GM12878 (cell line): ENCODE measurements at regions not wholly inside any gene's neighbourhood (a gene's known extent, or its start where the extent isn't known, plus 50 kb on each side); places are given as distances from the start of the nearest gene placed in this dataset.

Experiments
- BMI1 ChIP-seq: fragments of 450-650 bp; IDR thresholded peaks from 2 replicates; pipeline ENCODE4 v1.6.1; 2016; ENCODE audit warnings: mild to moderate bottlenecking, moderate library complexity, borderline replicate concordance
- KAT2A ChIP-seq: conservative IDR thresholded peaks from 2 replicates; pipeline ENCODE4 v1.6.1; 2011; ENCODE audit warnings: low read depth, low read length; ENCODE audit not compliant: control insufficient read depth
- TF ChIP-seq, protein P1 (sequence below): IDR thresholded peaks from 2 replicates; pipeline ENCODE4 v1.6.1; 2011; ENCODE audit warnings: low read depth, mild to moderate bottlenecking, low read length, moderate library complexity, borderline replicate concordance; ENCODE audit errors: extremely low read depth
- TF ChIP-seq, protein P2 (sequence below), 3 experiments: IDR thresholded peaks in 2 of 3; conservative IDR thresholded peaks in 1 of 3; 2 replicates each; pipeline ENCODE4 v1.5.1; 2011; ENCODE audit warnings: low read depth in 3 of 3, low read length in 3 of 3, mild to moderate bottlenecking in 3 of 3, control low read depth in 2 of 3, moderate library complexity in 2 of 3, inconsistent platforms in 1 of 3, mixed read lengths in 1 of 3; ENCODE audit not compliant: control insufficient read depth in 2 of 3, insufficient read depth in 1 of 3; ENCODE audit errors: extremely low read depth in 1 of 3
- TF ChIP-seq, protein P3 (sequence below): IDR thresholded peaks from 2 replicates; pipeline ENCODE4 v1.6.1; 2012; ENCODE audit warnings: mild to moderate bottlenecking, low read depth, low read length
- TF ChIP-seq, protein P4 (sequence below): IDR thresholded peaks from 2 replicates; pipeline ENCODE4 v1.6.1; 2012; ENCODE audit warnings: low read depth, low read length, improper control_type of control experiment

DNA sequence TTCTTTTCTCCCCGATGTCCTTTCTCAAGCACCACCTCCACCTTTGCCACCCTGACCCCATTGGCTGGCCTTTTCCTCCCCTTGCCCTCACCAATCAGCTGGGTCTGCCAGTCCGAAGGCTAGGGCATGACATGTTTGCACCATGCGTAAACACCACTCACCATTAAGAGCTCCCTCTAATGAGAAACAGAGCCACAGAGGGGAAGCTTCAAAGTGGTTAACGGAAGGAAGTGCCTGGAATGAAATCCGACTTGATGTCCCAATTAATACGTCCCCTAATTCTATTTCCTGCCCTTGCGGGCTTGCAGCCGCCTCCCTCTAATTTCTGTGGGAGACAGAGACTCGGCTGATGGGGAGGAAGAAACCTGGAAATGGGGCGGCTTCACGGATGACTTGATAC lies 318.5 kb upstream of the TBX3 start:
- TF ChIP-seq, protein P1, sequence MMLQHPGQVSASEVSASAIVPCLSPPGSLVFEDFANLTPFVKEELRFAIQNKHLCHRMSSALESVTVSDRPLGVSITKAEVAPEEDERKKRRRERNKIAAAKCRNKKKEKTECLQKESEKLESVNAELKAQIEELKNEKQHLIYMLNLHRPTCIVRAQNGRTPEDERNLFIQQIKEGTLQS = no peak
- TF ChIP-seq, protein P2, sequence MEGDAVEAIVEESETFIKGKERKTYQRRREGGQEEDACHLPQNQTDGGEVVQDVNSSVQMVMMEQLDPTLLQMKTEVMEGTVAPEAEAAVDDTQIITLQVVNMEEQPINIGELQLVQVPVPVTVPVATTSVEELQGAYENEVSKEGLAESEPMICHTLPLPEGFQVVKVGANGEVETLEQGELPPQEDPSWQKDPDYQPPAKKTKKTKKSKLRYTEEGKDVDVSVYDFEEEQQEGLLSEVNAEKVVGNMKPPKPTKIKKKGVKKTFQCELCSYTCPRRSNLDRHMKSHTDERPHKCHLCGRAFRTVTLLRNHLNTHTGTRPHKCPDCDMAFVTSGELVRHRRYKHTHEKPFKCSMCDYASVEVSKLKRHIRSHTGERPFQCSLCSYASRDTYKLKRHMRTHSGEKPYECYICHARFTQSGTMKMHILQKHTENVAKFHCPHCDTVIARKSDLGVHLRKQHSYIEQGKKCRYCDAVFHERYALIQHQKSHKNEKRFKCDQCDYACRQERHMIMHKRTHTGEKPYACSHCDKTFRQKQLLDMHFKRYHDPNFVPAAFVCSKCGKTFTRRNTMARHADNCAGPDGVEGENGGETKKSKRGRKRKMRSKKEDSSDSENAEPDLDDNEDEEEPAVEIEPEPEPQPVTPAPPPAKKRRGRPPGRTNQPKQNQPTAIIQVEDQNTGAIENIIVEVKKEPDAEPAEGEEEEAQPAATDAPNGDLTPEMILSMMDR (IDR thresholded peaks at IDR 0.05 in 2 of 3, conservative IDR thresholded peaks at IDR 0.05 in 1 of 3; ENCODE audit: control insufficient read depth in 2 of 3, extremely low read depth in 1 of 3, insufficient read depth in 1 of 3, low read depth in 3 of 3, low read length in 3 of 3) = no peak
- TF ChIP-seq, protein P3, sequence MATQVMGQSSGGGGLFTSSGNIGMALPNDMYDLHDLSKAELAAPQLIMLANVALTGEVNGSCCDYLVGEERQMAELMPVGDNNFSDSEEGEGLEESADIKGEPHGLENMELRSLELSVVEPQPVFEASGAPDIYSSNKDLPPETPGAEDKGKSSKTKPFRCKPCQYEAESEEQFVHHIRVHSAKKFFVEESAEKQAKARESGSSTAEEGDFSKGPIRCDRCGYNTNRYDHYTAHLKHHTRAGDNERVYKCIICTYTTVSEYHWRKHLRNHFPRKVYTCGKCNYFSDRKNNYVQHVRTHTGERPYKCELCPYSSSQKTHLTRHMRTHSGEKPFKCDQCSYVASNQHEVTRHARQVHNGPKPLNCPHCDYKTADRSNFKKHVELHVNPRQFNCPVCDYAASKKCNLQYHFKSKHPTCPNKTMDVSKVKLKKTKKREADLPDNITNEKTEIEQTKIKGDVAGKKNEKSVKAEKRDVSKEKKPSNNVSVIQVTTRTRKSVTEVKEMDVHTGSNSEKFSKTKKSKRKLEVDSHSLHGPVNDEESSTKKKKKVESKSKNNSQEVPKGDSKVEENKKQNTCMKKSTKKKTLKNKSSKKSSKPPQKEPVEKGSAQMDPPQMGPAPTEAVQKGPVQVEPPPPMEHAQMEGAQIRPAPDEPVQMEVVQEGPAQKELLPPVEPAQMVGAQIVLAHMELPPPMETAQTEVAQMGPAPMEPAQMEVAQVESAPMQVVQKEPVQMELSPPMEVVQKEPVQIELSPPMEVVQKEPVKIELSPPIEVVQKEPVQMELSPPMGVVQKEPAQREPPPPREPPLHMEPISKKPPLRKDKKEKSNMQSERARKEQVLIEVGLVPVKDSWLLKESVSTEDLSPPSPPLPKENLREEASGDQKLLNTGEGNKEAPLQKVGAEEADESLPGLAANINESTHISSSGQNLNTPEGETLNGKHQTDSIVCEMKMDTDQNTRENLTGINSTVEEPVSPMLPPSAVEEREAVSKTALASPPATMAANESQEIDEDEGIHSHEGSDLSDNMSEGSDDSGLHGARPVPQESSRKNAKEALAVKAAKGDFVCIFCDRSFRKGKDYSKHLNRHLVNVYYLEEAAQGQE = no peak
- TF ChIP-seq, protein P4, sequence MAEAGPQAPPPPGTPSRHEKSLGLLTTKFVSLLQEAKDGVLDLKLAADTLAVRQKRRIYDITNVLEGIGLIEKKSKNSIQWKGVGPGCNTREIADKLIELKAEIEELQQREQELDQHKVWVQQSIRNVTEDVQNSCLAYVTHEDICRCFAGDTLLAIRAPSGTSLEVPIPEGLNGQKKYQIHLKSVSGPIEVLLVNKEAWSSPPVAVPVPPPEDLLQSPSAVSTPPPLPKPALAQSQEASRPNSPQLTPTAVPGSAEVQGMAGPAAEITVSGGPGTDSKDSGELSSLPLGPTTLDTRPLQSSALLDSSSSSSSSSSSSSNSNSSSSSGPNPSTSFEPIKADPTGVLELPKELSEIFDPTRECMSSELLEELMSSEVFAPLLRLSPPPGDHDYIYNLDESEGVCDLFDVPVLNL = no peak
- no peak for TF ChIP-seq KAT2A
- TF ChIP-seq BMI1 = no peak
